Lower leg skin (tissue), 3 donors: ENCODE measurements at regions not wholly inside any gene's neighbourhood (a gene's known extent, or its start where the extent isn't known, plus 50 kb on each side); places are given as distances from the start of the nearest gene placed in this dataset.

Experiments used
- CTCF ChIP-seq, 3 donors: fragments of 450-650 bp; IDR thresholded peaks; one replicate each; pipeline ENCODE4 v1.5.1; 2016; ENCODE audit warnings: antibody characterized with exemption in 3 of 3, mild to moderate bottlenecking in 3 of 3, moderate library complexity in 2 of 3
- POLR2A ChIP-seq, 2 donors: fragments of 450-650 bp; IDR thresholded peaks; one replicate each; pipeline ENCODE4 v1.6.1; 2016 to 2017; ENCODE audit warnings: antibody characterized with exemption in 2 of 2, mild to moderate bottlenecking in 1 of 2, moderate library complexity in 1 of 2

GRCh38 chr6:141264101-141264500 is 868.6 kb upstream of the GJE1 start:
- no peak for TF ChIP-seq POLR2A (IDR thresholded peaks at IDR 0.05)
- no peak for TF ChIP-seq CTCF (IDR thresholded peaks at IDR 0.05)
